GM19324 (cell line): ENCODE measurements at regions not wholly inside any gene's neighbourhood (a gene's known extent, or its start where the extent isn't known, plus 50 kb on each side); places are given as distances from the start of the nearest gene placed in this dataset.
"Not testable (repeated sequence)": the region's sequence is repeated elsewhere in the genome, so short reads cannot be mapped to it uniquely, and the experiment has no call there.

Experiments
- ATAC-seq: cut with Tn5 transposase; IDR thresholded peaks from one replicate; pipeline ENCODE4 v1.9.1; 2021; ENCODE audit warnings: mild to moderate bottlenecking, moderate library complexity; ENCODE audit not compliant: unreplicated experiment, low FRiP score

GRCh38 chr10:109149666-109150350 is 773.5 kb downstream of the XPNPEP1 start:
- ATAC-seq = no peak

- ATAC-seq = no peak
These were observed 795.9 kb downstream of the XPNPEP1 start for GRCh38 chr10:109127363-109127762.

GRCh38 chr10:109126541-109126940 is 796.8 kb downstream of the XPNPEP1 start:
- no peak for ATAC-seq

GRCh38 chr10:109126016-109126415 is 797.3 kb downstream of the XPNPEP1 start:
- no peak for ATAC-seq

- no peak for ATAC-seq
These were observed 808.1 kb downstream of the XPNPEP1 start for GRCh38 chr10:109115179-109115578.

- no peak for ATAC-seq
These were observed 808.7 kb downstream of the XPNPEP1 start for GRCh38 chr10:109114579-109114978.

- ATAC-seq = no peak
These were observed 816.7 kb downstream of the XPNPEP1 start for GRCh38 chr10:109106604-109107003.

GRCh38 chr10:109105725-109106124 is 817.6 kb downstream of the XPNPEP1 start:
- ATAC-seq = no peak

GRCh38 chr10:109104806-109105205 is 818.5 kb downstream of the XPNPEP1 start:
- ATAC-seq = no peak

GRCh38 chr10:109103278-109103677 is 820.0 kb downstream of the XPNPEP1 start:
- no peak for ATAC-seq

GRCh38 chr10:109089779-109090178 is 833.5 kb downstream of the XPNPEP1 start:
- ATAC-seq = no peak

- no peak for ATAC-seq
These were observed 851.8 kb downstream of the XPNPEP1 start for GRCh38 chr10:109071539-109071938.

GRCh38 chr10:109070492-109070891 is 852.8 kb downstream of the XPNPEP1 start:
- no peak for ATAC-seq

- ATAC-seq = no peak
These were observed 856.3 kb downstream of the XPNPEP1 start for GRCh38 chr10:109067031-109067430.

GRCh38 chr10:109065821-109066220 is 857.5 kb downstream of the XPNPEP1 start:
- ATAC-seq = no peak

- ATAC-seq = no peak
These were observed 860.9 kb downstream of the XPNPEP1 start for GRCh38 chr10:109062371-109062770.

- ATAC-seq = no peak
These were observed 868.1 kb downstream of the XPNPEP1 start for GRCh38 chr10:109055243-109055642.

GRCh38 chr10:109047856-109048255 is 875.5 kb downstream of the XPNPEP1 start:
- ATAC-seq = no peak

- not testable (repeated sequence) for ATAC-seq
These were observed 876.9 kb downstream of the XPNPEP1 start for GRCh38 chr10:109046427-109046826.

- ATAC-seq = no peak
These were observed 882.7 kb downstream of the XPNPEP1 start for GRCh38 chr10:109040622-109041021.

- ATAC-seq = no peak
These were observed 885.3 kb downstream of the XPNPEP1 start for GRCh38 chr10:109037978-109038377.

- ATAC-seq = no peak
These were observed 892.6 kb downstream of the XPNPEP1 start for GRCh38 chr10:109030581-109031210.
